Left lung (tissue), 4 donors: ENCODE measurements at regions not wholly inside any gene's neighbourhood (a gene's known extent, or its start where the extent isn't known, plus 50 kb on each side); places are given as distances from the start of the nearest gene placed in this dataset.
"Not testable (repeated sequence)": the region's sequence is repeated elsewhere in the genome, so short reads cannot be mapped to it uniquely, and the experiment has no call there.

Source experiments
- ATAC-seq: fragments of 200-7000 bp; cut with Tn5 transposase; one replicate; pipeline ENCODE4 v1.9.1; 2020; ENCODE audit warnings: moderate library complexity
- DNase-seq, 4 donors: peaks; one replicate each; pipeline ENCODE4 v3.0.0-alpha.2; 2013 to 2020
- H3K27ac ChIP-seq, 2 donors: fragments of 200-600 bp; sonication (generic) in 1 of 2; one replicate each; pipeline versions ENCODE4 v1.5.0 to v1.8.0; 2020 to 2021
- H3K27me3 ChIP-seq, 2 donors: fragments of 200-600 bp; sonication (generic) in 1 of 2; one replicate each; pipeline versions ENCODE4 v1.5.0 to v1.8.0; 2020 to 2021
- H3K36me3 ChIP-seq, 2 donors: fragments of 200-600 bp; sonication (generic) in 1 of 2; one replicate each; pipeline versions ENCODE4 v1.5.0 to v1.8.0; 2020 to 2021
- H3K4me1 ChIP-seq, 2 donors: fragments of 200-600 bp; one replicate each; pipeline ENCODE4 v1.8.0; 2021
- H3K4me3 ChIP-seq, 2 donors: fragments of 200-600 bp; sonication (generic) in 1 of 2; one replicate each; pipeline versions ENCODE4 v1.5.0 to v1.8.0; 2020 to 2021; ENCODE audit warnings: mild to moderate bottlenecking in 1 of 2
- H3K9me3 ChIP-seq, 2 donors: fragments of 200-600 bp; sonication (generic) in 1 of 2; one replicate each; pipeline versions ENCODE4 v1.5.0 to v1.8.0; 2020 to 2021
- intact Hi-C, 2 donors: fragments of 100-400 bp; cut with DNase I; formaldehyde crosslinking; loops; one replicate each; pipeline versions ENCODE4 v1.11.2 to v1.14.2; 2022
- TF ChIP-seq, protein P1 (sequence below), 2 donors: fragments of 200-600 bp; sonication (generic) in 1 of 2; IDR thresholded peaks; one replicate each; pipeline versions ENCODE4 v1.5.0 to v1.8.0; 2021; ENCODE audit warnings: antibody characterized with exemption in 2 of 2
- donor health status: DM: no; HTN: yes; CAD: no.
- donor health status: DM: no; HTN: no; CAD: no.

DNA sequence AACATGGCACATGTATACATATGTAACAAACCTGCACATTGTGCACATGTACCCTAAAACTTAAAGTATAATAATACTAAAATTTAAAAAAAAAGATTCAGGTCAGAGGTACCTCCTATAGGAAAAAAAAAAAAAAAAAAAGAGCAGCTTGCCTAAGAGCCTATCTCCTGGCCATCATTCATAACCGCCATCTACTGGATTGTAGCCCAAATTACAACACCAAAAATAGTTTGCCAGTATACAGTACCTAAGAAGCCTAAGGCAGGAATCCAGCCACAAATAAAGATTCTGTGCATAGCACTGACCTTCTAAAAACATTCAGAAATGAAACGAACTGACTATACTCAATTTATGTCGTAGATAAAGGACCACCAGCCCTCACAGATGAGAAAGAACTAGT lies 438.4 kb upstream of the ADGRB3 start:
- no peak for DNase-seq
- no peaks in the 10 kb centered on the region for H3K4me1 ChIP-seq
- H3K36me3 ChIP-seq = no peaks in the 10 kb centered on the region
- intact Hi-C loops = no loop called here
- no peak overlapping the region for H3K4me3 ChIP-seq
- H3K27ac ChIP-seq = no peak overlapping the region
- ATAC-seq = no peak
- H3K27me3 ChIP-seq = no peaks in the 10 kb centered on the region
- TF ChIP-seq, protein P1, sequence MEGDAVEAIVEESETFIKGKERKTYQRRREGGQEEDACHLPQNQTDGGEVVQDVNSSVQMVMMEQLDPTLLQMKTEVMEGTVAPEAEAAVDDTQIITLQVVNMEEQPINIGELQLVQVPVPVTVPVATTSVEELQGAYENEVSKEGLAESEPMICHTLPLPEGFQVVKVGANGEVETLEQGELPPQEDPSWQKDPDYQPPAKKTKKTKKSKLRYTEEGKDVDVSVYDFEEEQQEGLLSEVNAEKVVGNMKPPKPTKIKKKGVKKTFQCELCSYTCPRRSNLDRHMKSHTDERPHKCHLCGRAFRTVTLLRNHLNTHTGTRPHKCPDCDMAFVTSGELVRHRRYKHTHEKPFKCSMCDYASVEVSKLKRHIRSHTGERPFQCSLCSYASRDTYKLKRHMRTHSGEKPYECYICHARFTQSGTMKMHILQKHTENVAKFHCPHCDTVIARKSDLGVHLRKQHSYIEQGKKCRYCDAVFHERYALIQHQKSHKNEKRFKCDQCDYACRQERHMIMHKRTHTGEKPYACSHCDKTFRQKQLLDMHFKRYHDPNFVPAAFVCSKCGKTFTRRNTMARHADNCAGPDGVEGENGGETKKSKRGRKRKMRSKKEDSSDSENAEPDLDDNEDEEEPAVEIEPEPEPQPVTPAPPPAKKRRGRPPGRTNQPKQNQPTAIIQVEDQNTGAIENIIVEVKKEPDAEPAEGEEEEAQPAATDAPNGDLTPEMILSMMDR (IDR thresholded peaks at IDR 0.05) = no peak
- H3K9me3 ChIP-seq = peaks cover 0 to 28% of the 10 kb centered on the region in 2 donors

DNA sequence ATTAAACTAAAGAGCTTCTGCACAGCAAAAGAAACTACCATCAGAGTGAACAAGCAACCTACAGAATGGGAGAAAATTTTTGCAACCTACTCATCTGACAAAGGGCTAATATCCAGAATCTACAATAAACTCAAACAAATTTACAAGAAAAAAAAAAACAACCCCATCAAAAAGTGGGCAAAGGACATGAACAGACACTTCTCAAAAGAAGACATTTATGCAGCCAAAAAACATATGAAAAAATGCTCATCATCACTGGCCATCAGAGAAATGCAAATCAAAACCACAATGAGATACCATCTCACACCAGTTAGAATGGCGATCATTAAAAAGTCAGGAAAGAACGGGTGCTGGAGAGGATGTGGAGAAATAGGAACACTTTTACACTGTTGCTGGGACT lies 439.3 kb upstream of the ADGRB3 start:
- peaks cover 0 to 25% of the 10 kb centered on the region in 2 donors for H3K9me3 ChIP-seq
- H3K27me3 ChIP-seq, DNase-seq, H3K4me1 ChIP-seq, ATAC-seq, H3K36me3 ChIP-seq, H3K4me3 ChIP-seq, H3K27ac ChIP-seq, intact Hi-C loops: not testable (repeated sequence)

DNA sequence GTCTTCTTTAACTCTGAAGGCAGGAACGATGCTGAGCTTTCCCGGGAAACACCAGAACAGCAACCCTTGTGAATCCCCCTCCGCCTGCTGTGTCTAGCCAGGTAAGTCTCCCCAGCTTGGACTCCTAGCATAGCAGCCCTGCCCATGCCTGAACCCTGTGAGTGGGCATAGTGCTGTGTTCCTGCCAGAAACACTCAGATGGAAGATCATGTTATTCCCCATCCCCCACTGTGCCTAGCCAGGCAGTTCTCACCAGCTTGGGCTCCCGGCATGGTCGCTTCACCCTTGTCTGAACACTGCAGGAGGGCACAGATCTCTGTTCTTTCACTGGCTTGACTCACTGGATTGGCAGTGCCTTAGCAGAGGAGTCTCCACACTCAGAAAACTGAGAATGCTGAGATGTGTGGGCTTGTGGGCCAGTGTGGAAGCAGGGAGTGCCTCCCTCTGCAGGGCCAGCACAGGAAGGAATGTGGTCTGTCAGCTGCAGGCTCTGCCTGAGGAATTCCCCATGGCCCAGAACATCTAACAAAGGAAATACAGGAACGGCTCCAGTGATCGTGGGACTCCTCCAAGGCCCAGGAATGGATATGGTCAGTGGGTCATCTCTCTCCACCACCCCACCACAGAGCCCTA lies 440.1 kb upstream of the ADGRB3 start:
- DNase-seq (peak in 1 of 4 donors; percentile 20), ATAC-seq (no peak)
- H3K4me1 ChIP-seq = no peaks in the 10 kb centered on the region
- no peak overlapping the region for H3K27ac ChIP-seq
- TF ChIP-seq, protein P1 (IDR thresholded peaks at IDR 0.05) = no peak
- H3K4me3 ChIP-seq = no peak overlapping the region
- no peaks in the 10 kb centered on the region for H3K27me3 ChIP-seq
- H3K36me3 ChIP-seq = no peaks in the 10 kb centered on the region
- H3K9me3 ChIP-seq = peaks cover 0 to 20% of the 10 kb centered on the region in 2 donors
- intact Hi-C loops = no loop called here

DNA sequence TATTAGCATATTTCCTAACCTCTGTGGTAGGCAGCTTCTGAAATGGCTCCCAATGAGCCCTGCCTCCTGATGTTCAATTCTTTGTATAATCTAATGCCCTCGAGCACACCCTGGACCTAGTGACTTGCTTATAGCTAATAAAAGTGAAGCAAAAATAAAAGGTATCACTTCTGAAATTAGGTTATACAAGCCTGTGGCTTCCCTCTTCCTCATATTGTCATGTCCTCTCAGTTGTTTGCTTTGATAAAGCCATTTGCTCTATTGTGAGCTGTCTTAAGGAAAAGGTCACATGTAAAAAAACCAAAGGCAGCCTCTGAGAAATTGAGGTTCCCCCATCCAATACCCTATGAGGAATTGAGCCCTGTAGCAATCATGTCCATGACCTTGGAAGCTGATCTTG lies 442.1 kb upstream of the ADGRB3 start:
- no peak for ATAC-seq
- TF ChIP-seq, protein P1 (IDR thresholded peaks at IDR 0.05) = no peak
- H3K27ac ChIP-seq = no peak overlapping the region
- DNase-seq = no peak
- no peak overlapping the region for H3K4me3 ChIP-seq
- intact Hi-C loops = no loop called here
- H3K4me1 ChIP-seq = no peaks in the 10 kb centered on the region
- H3K36me3 ChIP-seq = no peaks in the 10 kb centered on the region
- no peaks in the 10 kb centered on the region for H3K27me3 ChIP-seq
- peaks cover 0 to 14% of the 10 kb centered on the region in 2 donors for H3K9me3 ChIP-seq

DNA sequence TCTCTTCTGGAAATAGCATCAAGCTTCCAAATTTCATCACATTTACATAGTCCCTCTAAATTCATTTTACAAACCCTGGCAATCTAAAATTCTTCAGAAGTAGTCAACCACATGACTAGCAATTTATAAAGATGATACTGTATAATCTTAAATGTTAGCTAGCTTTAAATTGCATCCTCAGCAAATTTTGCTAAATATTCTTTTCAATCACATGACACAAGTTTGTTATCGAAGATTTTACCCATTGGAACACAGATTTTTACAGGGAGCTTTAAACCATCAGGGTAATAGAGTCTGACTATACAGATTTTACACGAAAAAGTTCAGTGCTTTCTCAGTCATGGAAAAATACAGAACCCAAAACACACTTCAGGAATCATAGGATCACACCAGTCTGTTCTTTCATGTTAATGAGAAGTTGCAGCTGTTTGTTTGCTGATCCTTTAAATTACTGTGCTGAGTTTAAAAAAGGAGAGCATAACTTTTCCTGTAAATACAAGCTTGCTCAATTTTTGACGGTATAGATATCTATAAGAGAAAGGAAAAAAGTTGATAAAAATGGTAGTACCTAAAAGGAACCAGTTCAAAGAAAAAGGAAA lies 445.8 kb upstream of the ADGRB3 start:
- DNase-seq (peak in 2 of 4 donors; percentile 10 to 24), ATAC-seq (no peak)
- no peaks in the 10 kb centered on the region for H3K36me3 ChIP-seq
- TF ChIP-seq, protein P1 (IDR thresholded peaks at IDR 0.05) = no peak
- no peaks in the 10 kb centered on the region for H3K4me1 ChIP-seq
- H3K9me3 ChIP-seq = peaks cover 0 to 2% of the 10 kb centered on the region in 2 donors
- intact Hi-C loops = no loop called here
- H3K4me3 ChIP-seq = no peak overlapping the region
- H3K27me3 ChIP-seq = no peaks in the 10 kb centered on the region
- H3K27ac ChIP-seq = no peak overlapping the region

DNA sequence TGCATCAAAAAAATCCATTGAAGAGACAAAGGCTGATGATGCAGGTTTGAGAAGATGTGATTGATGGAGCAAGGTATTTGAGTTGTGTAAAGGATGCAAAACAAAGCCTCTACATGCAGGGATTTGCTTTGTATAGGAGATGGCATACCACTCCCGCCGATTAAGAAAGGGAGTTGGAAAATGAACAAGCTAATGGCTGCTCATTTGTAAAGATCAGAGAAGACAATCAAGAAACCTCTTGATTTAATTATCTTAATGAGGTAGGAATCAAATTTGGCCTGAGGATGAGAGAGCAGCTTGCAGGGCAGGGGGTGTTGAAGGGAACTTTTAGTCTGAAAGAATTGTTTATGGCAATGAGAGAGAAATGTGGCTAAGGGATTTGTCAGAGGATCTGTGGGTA lies 448.2 kb upstream of the ADGRB3 start:
- Histone ChIP-seq H3K27ac (no peak overlapping the region), H3K9me3 (no peaks in the 10 kb centered on the region), H3K4me1 (no peaks in the 10 kb centered on the region), H3K27me3 (no peaks in the 10 kb centered on the region), H3K36me3 (no peaks in the 10 kb centered on the region), H3K4me3 (no peak overlapping the region)
- ATAC-seq (no peak), DNase-seq (no peak)
- TF ChIP-seq, protein P1 (IDR thresholded peaks at IDR 0.05) = no peak
- intact Hi-C loops = no loop called here
